HL-60/S4 treated with phorbol 12-myristate 13-acetate at 8.2 ng/mL for 4 days and 3 days (cell line): ENCODE measurements at regions not wholly inside any gene's neighbourhood (a gene's known extent, or its start where the extent isn't known, plus 50 kb on each side); places are given as distances from the start of the nearest gene placed in this dataset.

ENCODE experiments used
- in situ Hi-C: fragments of 300-500 bp; cut with MboI; formaldehyde crosslinking; loops from 2 replicates; pipeline ENCODE4 v1.15.0; 2022; ENCODE audit warnings: low sequenced_read_pairs

DNA sequence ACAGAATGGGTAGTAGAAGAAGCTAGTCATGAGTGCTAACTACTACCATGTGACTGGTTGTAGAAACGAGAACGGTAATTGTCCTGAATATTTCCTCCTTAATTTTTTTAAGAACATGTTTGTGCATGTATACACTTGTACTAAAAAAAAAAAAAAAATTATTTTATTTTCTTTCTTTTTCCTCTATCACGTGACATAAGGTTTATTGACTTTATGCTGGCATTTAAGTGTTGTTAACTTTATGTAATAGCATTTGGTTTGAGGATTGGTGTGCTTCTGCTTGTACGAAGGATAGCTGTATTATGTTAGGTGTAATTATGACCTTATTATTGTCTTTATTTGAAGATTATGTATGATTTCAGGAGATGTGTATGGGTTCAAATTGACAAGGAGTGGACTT is 349.1 kb upstream of the PTPRD start:
- in situ Hi-C loops: no loop called here

DNA sequence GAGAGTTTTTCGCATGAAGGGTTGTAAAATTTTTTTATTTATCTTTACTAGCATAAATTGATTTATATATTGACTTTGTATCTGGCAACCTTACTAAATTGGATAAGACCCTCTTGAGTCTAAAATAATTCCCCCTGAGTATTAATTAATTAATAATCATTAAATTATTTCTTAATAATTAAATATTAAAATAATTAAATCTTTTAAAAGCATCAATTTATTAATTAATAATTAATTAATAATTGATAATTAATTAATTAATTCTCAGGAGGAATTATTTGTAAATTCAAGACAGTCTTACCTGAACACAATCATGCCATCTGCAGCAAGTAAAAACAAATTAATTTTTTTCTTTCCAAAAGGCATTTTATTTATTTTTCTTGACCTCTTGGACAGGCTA is 370.4 kb upstream of the PTPRD start:
- in situ Hi-C loops: no loop called here

DNA sequence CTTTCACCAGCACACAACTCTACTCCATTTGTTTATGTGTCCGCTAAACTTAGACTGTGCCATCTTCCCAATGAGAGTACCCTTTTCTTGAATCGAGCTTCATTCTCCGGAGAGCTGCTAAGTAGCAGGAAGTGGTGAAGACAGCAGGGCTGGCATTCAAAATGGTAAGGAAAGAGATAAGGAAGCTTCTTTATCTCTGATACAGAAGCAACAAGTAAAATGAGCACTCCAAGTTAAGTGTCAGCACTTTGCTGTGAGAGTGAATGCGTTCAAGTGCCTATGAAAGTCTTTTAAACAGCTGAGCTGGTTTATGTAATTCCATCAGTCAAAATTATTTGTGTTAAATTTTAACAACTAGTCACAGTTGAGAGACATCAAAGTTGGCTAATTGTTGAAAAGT is 386.8 kb upstream of the PTPRD start:
- in situ Hi-C loops: no loop called here

DNA sequence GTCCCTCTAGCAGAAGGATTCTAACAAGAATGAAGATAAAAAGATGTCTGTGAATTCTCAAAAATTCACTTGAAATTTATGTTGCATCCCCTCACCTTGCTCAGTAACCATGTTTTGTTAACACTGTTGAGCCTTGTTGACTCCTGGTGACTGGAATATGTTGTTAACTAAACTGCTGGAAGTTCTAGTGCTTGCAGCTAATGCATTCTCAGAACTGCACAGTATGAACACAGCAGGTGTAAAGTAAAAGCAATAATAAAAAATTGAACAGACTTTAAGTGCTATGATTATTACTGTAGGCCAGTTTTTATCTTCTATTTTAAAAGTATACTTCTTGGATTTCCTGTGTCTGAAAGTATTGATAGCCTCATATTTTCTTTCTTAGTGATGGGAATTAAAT is 388.7 kb upstream of the PTPRD start:
- in situ Hi-C loops: no loop called here

DNA sequence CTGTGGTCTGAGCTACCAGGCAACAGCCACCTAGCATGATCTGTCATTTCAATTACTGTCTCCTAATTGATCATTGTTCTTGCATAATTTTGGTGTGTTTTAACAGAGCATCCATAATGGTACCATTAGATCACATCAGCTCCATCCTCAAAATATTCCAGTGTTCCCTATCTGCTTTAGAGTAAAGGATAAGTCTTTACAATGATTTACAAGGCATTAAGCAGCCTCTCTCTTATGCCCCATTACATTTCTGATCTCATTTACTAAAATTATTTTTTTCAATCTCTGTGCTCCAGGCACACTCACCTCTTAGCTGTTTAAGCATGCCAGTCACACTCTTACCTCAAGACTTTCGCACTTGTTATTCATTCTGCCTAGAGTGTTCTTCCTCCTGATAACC is 389.9 kb upstream of the PTPRD start:
- in situ Hi-C loops: no loop called here

DNA sequence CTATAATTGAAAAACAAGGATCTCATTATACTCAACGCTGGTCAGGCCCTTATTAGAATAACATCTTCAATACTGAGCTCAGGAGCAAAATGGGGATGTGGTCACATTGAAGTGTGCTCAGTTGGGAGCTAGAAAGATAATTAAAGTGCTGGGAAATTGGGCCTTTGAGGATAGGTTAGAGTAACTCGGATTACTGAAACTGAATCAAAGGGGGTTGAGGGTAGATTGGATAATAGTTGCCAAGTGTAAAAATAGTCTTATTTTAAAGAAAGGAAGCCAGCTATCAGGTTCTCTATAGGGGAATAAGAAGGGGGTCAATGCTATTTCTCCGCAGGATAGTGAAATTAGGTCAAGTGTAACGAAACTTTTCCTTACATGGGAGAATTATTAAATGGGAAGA is 391.0 kb upstream of the PTPRD start:
- in situ Hi-C loops: no loop called here

DNA sequence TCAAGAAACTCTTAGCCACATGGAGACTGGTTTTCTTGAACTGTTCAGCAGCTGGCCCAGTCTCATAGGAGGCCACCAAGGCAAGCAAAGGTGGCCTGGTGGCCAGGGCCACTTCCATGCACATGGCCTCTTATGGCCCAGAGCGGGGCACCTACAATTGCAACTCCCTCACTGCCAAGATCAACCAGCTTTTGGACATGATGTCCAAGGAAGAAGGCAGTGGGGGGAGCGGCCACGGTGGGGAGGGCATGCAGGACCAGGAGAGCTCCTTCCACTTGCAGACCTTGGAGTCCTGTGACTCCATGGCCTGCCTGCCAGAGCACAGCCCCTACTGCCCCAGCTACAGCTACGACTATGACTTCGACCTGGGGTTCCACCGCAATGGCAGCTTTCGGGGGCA is 398.9 kb upstream of the PTPRD start:
- in situ Hi-C loops: no loop called here

DNA sequence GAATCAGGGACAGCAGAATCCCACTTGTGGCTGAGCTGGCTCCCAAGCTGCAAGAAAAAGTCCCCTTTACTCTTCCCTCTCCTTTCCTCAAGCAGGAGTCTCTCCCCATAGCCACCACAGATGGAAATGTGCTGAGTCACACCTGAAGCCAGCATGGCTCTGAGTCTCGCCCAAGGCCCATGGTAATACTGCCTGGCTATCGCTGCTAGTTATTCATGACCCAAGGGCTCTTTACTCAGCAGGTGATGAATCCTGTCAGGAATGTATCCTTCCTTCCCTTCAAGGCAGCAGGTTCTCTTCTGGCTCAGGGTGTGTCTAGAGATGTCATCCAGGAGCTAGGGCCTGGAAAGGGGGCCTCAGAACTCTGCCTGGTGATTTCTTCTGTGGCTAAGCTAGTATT is 403.3 kb upstream of the PTPRD start:
- in situ Hi-C loops: no loop called here

DNA sequence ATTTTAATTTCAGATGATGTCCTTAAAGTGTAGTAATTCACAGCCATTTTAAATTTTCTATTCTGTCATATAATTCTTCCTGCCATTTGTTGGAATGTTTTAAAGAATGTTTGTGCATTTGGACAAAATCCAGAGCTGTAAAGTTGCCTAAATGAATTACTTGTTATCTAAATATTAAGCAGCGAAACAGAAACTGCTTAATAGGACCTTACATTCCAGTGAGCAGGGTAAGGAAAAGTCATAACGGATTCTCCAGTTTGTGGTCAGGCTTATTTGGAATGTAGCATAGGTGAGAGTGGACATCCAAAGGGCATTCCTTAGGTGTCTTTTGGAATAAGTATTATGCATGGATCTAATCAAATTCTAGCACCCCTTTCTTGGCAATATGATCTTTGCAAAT is 410.4 kb upstream of the PTPRD start:
- in situ Hi-C loops: no loop called here

DNA sequence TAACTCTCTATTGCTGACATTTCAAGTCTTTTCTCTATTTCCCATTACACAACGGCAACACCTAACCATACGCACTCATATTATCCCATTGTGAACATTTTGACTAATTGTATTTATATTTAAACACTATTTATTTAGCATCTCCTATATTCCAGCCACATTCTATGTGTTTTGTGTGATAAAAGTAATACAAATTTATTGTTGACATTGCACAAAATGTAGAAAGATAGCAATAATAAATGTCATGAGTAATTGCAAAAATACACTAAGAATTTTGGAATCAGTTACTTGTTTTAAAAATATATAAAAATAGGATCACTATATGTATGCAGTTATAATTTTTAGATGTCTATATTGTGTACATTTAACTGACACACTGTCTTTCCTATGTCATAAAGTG is 413.0 kb upstream of the PTPRD start:
- in situ Hi-C loops: no loop called here

DNA sequence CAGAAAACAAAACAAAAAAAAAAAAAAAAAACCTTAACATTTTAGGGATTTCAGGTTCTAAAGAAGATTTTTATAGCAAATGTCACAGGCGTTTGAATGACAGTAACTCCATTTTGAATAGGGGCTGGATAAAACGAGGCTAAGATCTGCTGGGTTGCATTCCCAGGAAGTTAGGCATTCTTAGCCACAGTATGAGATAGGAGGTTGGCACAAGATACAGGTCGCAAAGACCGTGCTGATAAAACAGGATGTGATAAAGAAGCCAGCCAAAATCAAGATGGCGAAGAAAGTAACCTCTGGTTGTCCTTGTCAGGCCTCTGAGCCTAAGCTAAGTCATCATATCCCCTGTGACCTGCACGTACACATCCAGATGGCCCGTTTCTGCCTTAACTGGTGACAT is 425.6 kb upstream of the PTPRD start:
- in situ Hi-C loops: no loop called here

DNA sequence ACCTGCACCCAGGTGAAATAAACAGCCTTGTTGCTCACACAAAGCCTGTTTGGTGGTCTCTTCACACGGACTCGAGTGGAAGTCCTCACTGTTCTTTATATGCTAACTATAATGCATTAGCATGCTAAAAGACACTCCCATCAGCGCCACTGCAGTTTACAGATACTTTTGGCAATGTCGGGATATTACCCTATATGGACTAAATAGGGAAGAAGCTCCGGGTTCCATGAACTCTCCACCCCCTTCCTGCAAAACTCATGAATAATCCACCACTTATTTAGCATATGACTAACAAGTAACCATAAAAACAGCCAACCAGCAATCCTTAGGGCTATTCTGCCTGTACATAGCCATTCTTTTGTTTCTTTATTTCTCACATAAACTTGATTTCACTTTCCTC is 426.2 kb upstream of the PTPRD start:
- in situ Hi-C loops: no loop called here

DNA sequence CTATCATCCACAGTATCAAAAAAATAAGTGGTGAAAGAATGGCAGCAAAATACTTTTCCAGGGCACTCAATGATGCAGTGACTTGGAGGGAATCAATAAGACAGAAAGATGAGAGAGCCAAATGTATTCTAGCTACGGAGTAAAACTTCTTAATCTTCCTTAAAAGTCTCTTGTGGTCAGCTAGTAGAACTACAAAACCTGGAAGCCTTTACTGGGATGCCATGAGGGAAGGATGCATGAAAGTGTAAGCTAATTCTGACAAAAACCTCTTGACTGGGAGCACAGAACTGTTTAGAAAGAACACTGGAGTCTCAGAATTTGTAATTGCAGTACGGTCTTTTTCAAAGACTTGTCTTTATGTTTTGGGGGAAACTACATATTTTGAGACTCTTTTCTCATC is 432.8 kb upstream of the PTPRD start:
- in situ Hi-C loops: no loop called here

DNA sequence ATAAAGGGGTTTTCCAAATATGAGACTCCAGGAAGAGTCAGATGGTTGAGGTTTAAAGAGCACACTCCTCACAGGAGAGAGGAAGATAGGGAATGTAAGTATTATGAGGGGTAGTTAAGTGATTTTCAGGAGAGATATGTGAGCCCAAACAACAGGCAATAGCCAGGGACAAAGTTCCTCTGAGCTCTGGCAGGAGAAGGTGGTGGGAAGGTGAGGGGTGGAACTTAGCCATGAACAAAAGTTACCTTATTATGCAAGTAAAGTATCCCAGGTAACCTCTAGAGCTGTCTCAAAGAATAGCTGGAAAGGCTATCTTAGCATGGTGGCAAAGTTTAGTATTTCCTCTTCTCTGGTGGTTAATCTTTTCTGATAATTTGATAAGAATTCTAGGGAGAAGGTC is 450.5 kb upstream of the PTPRD start:
- in situ Hi-C loops: no loop called here

DNA sequence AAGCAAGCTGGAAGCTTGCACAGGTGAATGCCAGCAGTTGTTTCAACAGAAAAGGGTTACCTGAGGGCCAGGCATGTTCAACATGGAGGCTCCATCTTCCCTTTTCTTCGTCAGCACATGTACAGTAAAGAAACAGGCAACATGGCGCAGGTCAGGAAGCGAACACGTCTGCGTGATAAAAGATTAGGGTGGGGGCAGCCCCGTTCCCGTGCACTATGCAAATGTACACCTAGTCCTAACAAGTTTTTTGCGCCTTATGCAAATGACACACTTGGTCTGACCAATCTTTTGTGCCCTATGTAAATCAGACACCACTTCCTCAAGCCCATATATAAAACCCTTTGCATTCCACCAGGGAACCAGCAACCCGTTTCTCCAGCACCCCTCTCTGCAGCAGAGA is 452.1 kb upstream of the PTPRD start:
- in situ Hi-C loops: no loop called here

DNA sequence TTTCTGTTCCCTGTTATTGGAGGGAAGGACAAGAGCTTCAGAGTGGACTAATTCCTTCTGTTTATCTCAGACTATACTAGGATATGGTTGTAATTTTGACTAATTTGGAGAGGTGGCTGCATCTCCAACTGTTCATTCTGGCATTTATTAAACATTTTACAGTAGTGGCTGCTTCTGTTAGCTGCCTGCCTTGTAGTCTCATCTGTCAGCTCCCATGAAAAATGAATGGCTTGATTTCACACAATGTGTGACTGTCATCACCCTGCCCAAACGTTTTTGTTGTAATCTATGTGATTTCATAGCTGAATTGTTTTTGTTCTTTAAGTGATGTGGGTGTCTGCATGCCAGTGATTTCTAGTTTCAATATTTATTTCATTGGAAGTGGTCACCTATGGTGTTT is 459.4 kb upstream of the PTPRD start:
- in situ Hi-C loops: no loop called here

DNA sequence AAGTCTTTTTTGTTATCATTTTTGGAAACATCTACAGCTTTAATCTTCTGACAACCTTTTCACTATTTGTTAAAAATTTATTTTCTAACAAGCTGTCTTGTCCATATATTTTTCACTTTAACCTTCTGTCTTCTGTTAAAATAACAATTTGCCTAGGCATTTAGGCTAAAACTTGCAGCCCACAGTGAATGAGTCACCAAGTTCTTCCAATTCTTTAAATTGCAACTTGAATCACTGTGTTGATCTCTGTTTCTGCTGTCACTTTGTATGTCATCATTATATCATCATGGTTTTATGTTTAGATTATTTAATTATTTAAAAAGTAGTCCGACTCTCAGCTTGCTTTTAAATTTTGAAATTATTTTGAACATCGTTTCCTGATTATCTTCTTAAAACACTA is 473.8 kb upstream of the PTPRD start:
- in situ Hi-C loops: no loop called here

DNA sequence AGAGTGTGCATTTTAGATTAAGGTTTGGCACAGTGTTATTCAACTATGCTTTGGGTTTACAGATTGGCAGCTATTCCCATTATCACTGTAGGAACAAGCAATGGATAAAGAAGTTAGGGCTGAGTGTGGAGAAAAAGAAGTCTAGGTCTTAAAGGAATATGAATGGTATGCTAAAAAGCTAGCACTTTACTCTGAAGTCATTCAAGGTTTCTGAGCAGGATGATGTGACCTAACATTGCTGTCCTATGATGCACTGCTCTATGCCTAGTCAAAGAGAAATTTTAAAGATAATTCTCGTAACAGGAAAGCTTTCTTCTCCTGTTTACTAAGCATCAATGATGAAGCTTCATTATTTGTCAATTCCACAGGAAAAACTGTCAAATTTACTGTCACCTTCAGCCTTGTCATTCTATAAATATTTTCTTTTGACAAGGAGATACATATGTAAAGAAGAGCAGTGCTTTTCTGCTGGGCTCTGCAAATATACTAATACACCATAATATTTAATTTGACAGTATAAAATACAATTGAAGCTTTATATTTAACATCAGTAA is 476.1 kb upstream of the PTPRD start:
- in situ Hi-C loops: no loop called here

DNA sequence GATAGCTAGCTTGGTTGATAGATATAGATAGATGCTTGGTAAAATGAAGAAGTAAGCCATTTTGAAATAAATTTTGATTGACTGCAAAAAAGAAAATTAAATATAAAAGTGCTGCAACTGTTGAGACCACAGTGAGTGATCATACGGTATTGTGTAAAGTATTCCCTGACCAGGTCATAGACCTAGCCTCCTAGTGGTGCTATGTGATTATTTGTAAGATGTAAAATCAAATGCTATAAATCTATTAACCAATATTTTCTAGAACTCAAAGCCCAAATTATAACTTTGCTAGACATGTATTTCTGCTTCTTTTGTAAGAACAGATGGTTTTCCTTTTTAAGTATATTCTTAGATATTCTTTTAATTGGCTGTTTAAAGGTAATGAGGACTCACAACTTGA is 480.2 kb upstream of the PTPRD start:
- in situ Hi-C loops: no loop called here

DNA sequence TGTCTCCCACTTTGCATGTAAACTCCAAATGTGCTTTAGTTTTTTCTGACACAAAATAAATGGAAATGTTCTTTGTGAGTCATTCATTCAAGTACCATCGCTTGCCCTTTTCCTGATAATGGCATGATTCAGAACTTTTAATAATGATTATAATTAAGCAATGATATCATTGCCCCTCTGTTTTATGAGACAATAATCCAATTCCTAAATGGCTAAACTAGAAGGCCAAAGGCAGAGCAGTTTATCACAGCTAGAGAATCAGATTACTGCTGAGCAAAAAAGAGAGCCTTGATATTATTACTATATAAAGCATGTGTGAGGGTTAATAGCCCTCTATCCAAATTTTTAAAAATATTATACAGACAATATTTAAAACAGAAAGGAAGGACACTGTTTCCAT is 484.2 kb upstream of the PTPRD start:
- in situ Hi-C loops: no loop called here

DNA sequence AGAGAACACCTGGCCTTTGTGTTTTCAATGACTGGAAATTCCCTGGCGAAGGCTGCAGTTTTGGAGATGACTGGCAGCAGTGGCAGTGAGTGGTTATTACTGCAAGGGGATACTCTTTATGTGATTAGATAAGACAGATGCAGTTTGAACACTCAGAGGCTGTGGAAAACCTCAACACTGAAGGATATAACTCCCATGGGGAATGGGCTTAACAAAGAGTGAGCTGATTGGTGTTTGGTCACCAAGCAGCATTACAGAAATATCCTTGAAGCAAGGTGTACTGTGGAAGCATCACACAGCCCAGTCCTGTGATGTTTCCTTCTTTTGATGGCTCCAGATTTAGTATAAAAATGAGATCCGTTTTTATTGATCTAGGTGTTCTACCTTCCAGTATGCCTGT is 490.7 kb upstream of the PTPRD start:
- in situ Hi-C loops: no loop called here

DNA sequence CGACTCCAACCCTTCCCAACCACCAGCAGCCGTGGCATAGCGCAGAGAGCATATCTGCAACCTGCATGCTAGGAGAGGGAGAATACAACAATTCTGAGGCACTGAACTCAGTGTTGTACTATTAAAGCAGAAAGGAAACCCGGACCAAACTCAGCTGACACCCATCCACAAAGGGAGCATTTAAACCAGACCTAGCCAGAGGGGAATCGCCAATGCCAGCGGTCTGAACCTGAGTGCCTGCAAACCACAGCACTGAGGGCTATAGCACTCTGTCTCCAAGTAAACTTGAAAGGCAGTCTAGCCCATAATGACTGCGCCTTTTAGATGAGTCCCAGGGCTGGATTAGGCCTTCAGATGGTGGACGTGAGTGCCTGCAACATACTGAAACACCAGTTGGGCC is 494.4 kb upstream of the PTPRD start:
- in situ Hi-C loops: no loop called here

DNA sequence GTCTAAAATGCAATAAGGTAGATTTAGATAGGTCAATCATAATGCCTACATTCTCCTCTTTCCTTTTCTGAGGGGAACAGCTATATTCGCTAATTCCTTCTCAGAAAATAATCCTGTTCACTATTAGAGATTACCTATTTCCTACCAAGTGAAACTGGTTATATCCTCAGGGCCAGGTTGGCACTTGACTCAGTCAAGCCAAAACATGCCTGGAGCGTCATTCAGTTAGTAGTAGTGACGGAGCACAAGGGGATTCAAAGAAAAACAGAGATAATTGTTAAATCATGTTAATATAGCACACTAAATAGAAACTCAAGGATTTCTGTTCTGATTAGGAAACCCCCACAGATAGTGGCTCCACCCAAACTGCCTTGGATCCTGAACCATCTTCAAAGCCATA is 515.4 kb upstream of the PTPRD start:
- in situ Hi-C loops: no loop called here

DNA sequence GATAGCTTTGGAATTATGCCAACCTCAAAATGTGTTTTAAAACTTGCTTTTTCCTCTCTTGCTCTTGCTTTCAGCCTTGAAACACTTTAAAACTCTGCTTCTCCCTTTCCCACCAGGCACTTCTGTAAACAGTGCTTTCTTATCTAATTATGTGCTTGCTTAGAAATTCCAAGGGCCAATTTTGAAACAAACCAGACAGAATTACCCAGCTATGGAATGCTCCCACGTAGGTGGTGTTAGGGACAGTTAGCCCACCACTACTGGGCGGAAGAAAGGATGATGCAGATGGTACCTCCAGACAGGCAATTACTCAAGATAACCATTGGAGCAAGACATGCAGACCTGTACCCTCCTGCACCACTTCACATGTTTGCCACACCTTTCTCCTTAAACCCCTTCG is 523.0 kb upstream of the PTPRD start:
- in situ Hi-C loops: no loop called here
